ENCODE measurements at regions not wholly inside any gene's neighbourhood (a gene's known extent, or its start where the extent isn't known, plus 50 kb on each side); places are given as distances from the start of the nearest gene placed in this dataset.

- H3K4me1 ChIP-seq (ENCODE audit: control insufficient read depth, extremely low read depth, insufficient read depth, low read length), result no peaks in the 10 kb centered on the region
- H3K79me2 ChIP-seq (ENCODE audit: control insufficient read depth, insufficient read depth, low read length), result no peaks in the 10 kb centered on the region
- no peak overlapping the region for H3K27ac ChIP-seq (ENCODE audit: control insufficient read depth, insufficient read depth, low read length)
- no peaks in the 10 kb centered on the region for H3K9me1 ChIP-seq (ENCODE audit: control insufficient read depth, extremely low read depth, insufficient read depth, low read length)
- H3K36me3 ChIP-seq (ENCODE audit: control insufficient read depth in 2 of 2, extremely low read depth in 1 of 2, insufficient read depth in 2 of 2, low read length in 2 of 2), result no peaks in the 10 kb centered on the region
- H4K20me1 ChIP-seq (ENCODE audit: control insufficient read depth, extremely low read depth, insufficient read depth, low read length), result no peaks in the 10 kb centered on the region
- H3K9me3 ChIP-seq (ENCODE audit: control insufficient read depth, low read depth, low read length), result no peaks in the 10 kb centered on the region
- FAIRE-seq, result no peak
- no peak overlapping the region for H3K4me2 ChIP-seq (ENCODE audit: control insufficient read depth, extremely low read depth, insufficient read depth, low read depth, low read length)
- TF ChIP-seq EZH2 (IDR thresholded peaks at IDR 0.05; ENCODE audit: low read length) (no peak), CTCF (optimal IDR thresholded peaks at IDR 0.05 in 1 of 3, IDR thresholded peaks at IDR 0.05 in 1 of 3, conservative IDR thresholded peaks at IDR 0.05 in 1 of 3; ENCODE audit: extremely low read depth in 1 of 3, insufficient read depth in 2 of 3, low read length in 3 of 3) (no peak)
- dilution Hi-C loops (cut with MboI; ENCODE audit: extremely low pct_ligation_motif_present, low sequenced_read_pairs), result no loop called here
- no peak overlapping the region for H3K9ac ChIP-seq (ENCODE audit: control insufficient read depth, extremely low read depth, insufficient read depth, low read length)
- H3K4me3 ChIP-seq (ENCODE audit: control insufficient read depth in 2 of 3, extremely low read depth in 1 of 3, insufficient read depth in 2 of 3, low read depth in 1 of 3, low read length in 3 of 3), result no peak overlapping the region
- no peaks in the 10 kb centered on the region for H3K27me3 ChIP-seq (ENCODE audit: control insufficient read depth, extremely low read depth, insufficient read depth, low read length)
- no peak overlapping the region for H2AFZ ChIP-seq (ENCODE audit: control insufficient read depth, low read length)
- no peak for DNase-seq (ENCODE audit: low read depth, low spot score)
Measured at GRCh38 chr7:32171248-32171647, 101.0 kb upstream of the PDE1C start.

- no peak for FAIRE-seq
- TF ChIP-seq EZH2 (IDR thresholded peaks at IDR 0.05; ENCODE audit: low read length) (no peak), CTCF (optimal IDR thresholded peaks at IDR 0.05 in 1 of 3, IDR thresholded peaks at IDR 0.05 in 1 of 3, conservative IDR thresholded peaks at IDR 0.05 in 1 of 3; ENCODE audit: extremely low read depth in 1 of 3, insufficient read depth in 2 of 3, low read length in 3 of 3) (no peak)
Measured at GRCh38 chr7:32170838-32171237, 100.6 kb upstream of the PDE1C start.

More at GRCh38 chr7:32170838-32171237, 100.6 kb upstream of the PDE1C start:
- no peaks in the 10 kb centered on the region for H3K9me1 ChIP-seq (ENCODE audit: control insufficient read depth, extremely low read depth, insufficient read depth, low read length)
- H3K4me3 ChIP-seq (ENCODE audit: control insufficient read depth in 2 of 3, extremely low read depth in 1 of 3, insufficient read depth in 2 of 3, low read depth in 1 of 3, low read length in 3 of 3), result no peak overlapping the region
- dilution Hi-C loops (cut with MboI; ENCODE audit: extremely low pct_ligation_motif_present, low sequenced_read_pairs), result no loop called here
- no peak overlapping the region for H3K4me2 ChIP-seq (ENCODE audit: control insufficient read depth, extremely low read depth, insufficient read depth, low read depth, low read length)
- no peak for DNase-seq (ENCODE audit: low read depth, low spot score)
- no peak overlapping the region for H3K27ac ChIP-seq (ENCODE audit: control insufficient read depth, insufficient read depth, low read length)
- no peaks in the 10 kb centered on the region for H3K9me3 ChIP-seq (ENCODE audit: control insufficient read depth, low read depth, low read length)
- no peak overlapping the region for H3K9ac ChIP-seq (ENCODE audit: control insufficient read depth, extremely low read depth, insufficient read depth, low read length)
- no peaks in the 10 kb centered on the region for H3K36me3 ChIP-seq (ENCODE audit: control insufficient read depth in 2 of 2, extremely low read depth in 1 of 2, insufficient read depth in 2 of 2, low read length in 2 of 2)
- no peaks in the 10 kb centered on the region for H3K4me1 ChIP-seq (ENCODE audit: control insufficient read depth, extremely low read depth, insufficient read depth, low read length)
- H3K79me2 ChIP-seq (ENCODE audit: control insufficient read depth, insufficient read depth, low read length), result no peaks in the 10 kb centered on the region
- H3K27me3 ChIP-seq (ENCODE audit: control insufficient read depth, extremely low read depth, insufficient read depth, low read length), result no peaks in the 10 kb centered on the region
- H2AFZ ChIP-seq (ENCODE audit: control insufficient read depth, low read length), result no peak overlapping the region
- no peaks in the 10 kb centered on the region for H4K20me1 ChIP-seq (ENCODE audit: control insufficient read depth, extremely low read depth, insufficient read depth, low read length)
